GM13976 (cell line): ENCODE measurements at regions not wholly inside any gene's neighbourhood (a gene's known extent, or its start where the extent isn't known, plus 50 kb on each side); places are given as distances from the start of the nearest gene placed in this dataset.

Source experiments
- DNase-seq: peaks from one replicate; pipeline ENCODE4 v3.0.0; 2012; ENCODE audit warnings: low spot score
- in situ Hi-C: fragments of 300-500 bp; cut with MboI; formaldehyde crosslinking; loops from one replicate; pipeline ENCODE4 v1.12.0; 2022; ENCODE audit warnings: low sequenced_read_pairs, mixed read lengths, inconsistent platforms; ENCODE audit not compliant: unreplicated experiment
- TF ChIP-seq, protein P1 (sequence below): IDR thresholded peaks from 2 replicates; pipeline ENCODE4 v1.5.1; 2012; ENCODE audit warnings: borderline replicate concordance, mild to moderate bottlenecking; ENCODE audit not compliant: insufficient read depth; ENCODE audit errors: extremely low read depth, missing control alignments, control extremely low read depth

DNA sequence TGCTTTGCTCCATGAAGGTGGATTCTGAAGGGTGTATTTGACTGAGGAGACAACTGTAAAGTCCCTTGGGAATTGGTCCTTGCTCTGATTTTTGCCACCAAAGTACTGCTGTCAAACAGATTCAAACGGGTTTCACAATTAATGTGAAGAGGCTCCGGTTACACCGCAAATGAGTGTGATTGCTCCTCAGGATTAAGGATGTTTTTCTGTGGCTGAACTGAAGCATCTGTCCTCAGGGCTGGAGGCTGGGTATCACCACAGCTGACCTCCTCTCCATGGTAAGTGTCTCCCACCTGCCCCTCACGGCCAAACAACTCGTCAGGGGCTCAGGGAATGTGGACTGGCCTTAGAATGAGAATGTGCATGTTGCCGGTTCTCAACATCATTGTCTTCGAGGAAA, 130.4 kb upstream of the NDUFV2 start:
- TF ChIP-seq, protein P1, sequence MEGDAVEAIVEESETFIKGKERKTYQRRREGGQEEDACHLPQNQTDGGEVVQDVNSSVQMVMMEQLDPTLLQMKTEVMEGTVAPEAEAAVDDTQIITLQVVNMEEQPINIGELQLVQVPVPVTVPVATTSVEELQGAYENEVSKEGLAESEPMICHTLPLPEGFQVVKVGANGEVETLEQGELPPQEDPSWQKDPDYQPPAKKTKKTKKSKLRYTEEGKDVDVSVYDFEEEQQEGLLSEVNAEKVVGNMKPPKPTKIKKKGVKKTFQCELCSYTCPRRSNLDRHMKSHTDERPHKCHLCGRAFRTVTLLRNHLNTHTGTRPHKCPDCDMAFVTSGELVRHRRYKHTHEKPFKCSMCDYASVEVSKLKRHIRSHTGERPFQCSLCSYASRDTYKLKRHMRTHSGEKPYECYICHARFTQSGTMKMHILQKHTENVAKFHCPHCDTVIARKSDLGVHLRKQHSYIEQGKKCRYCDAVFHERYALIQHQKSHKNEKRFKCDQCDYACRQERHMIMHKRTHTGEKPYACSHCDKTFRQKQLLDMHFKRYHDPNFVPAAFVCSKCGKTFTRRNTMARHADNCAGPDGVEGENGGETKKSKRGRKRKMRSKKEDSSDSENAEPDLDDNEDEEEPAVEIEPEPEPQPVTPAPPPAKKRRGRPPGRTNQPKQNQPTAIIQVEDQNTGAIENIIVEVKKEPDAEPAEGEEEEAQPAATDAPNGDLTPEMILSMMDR = no peak
- in situ Hi-C loops = no loop called here
- no peak for DNase-seq

DNA sequence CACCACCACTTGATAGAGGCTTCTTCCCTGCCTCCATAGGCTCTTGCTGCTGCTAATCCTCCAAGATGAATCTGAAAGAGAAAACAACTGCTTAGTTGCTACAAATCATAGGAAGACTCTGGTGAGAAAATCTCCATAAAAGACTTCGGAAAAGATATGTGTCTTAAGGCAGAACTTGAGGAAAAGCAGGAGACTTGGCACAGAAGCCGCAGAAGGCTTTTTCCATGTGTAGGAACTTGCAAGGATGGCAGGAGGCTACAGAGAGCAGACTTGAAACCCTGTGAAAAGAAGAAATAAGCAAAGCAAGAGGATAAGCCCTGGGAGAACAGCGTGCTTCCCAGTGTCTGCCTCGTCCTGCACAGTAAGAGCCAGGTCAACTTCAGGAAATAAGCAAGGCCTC, 128.2 kb upstream of the NDUFV2 start:
- TF ChIP-seq, protein P1 = no peak
- no peak for DNase-seq
- in situ Hi-C loops = no loop called here

DNA sequence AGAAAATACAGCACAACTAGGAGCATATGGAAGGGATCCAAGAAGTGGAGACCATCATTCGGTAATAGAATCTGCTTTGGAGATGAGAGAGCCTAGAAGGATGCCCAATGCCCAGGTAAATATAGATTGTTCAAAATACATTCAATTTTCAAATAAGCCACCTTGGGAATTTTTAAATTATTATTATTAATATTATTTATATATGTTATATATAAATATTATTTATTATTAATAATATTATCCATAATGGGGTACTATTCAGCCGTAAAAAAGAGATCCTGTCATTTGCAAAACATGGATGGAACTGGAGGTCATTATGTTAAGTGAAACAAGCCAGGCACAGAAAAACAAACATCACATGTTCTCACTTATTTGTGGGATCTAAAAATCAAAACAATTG, 127.8 kb upstream of the NDUFV2 start:
- in situ Hi-C loops = no loop called here
- TF ChIP-seq, protein P1 = no peak
- DNase-seq = no peak

DNA sequence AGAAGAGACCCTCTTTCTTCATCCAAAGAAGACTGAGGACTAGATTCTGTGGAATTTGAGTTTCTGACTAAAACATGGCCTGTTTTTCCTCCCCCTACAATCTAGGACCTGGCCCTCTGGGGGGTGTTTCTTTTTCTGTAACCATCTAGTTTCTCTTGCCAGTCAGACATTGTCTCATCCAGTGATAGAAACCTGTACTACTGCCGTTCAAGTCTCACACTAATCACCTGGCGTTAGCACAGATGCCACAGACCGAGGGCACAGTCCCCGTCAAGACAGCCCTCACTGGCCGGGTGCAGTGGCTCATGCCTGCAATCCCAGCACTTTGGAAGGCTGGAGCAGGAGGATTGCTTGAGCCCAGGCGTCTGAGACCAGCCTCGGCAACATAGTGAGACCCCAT, 126.9 kb upstream of the NDUFV2 start:
- in situ Hi-C loops = no loop called here
- TF ChIP-seq, protein P1 = no peak
- no peak for DNase-seq

DNA sequence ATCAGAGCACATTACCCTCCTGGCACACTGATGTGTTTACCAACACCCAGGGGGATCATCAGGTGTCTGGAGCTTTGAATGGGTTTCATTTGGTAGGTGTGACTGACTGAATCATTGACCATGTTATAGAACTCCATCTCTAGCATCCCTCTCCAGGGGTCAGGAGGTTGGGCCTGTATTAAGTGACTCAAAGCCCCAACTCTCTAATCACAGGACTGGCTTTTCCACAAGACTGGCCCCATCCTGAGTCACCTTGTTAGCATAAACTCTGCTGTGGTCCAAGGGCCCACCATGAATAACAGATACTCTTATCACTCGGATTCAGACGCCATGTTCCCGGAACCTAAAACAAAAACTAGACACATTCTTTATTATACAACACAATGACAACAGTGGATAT, 125.9 kb upstream of the NDUFV2 start:
- in situ Hi-C loops = no loop called here
- TF ChIP-seq, protein P1 = no peak
- DNase-seq = no peak

DNA sequence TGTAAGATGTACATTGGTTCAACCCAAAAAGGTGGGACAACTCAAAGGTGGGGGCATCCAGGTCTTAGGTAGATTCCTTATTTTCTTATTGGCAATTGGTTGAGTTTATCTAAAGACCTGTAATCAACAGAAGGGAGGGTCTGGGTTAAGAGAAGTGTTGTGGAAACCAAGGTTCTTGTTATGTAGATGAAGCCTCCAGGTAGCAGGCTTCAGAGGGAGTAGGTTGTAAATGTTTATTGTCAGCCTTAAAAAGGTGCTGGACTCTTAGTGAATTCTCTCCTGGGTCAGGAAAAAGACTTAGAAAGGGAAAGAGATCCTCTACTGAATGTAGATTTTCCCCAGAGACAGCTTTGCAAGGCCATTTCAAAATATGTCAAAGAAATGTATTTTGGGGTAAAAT, 125.3 kb upstream of the NDUFV2 start:
- no peak for DNase-seq
- in situ Hi-C loops = no loop called here
- TF ChIP-seq, protein P1 = no peak

DNA sequence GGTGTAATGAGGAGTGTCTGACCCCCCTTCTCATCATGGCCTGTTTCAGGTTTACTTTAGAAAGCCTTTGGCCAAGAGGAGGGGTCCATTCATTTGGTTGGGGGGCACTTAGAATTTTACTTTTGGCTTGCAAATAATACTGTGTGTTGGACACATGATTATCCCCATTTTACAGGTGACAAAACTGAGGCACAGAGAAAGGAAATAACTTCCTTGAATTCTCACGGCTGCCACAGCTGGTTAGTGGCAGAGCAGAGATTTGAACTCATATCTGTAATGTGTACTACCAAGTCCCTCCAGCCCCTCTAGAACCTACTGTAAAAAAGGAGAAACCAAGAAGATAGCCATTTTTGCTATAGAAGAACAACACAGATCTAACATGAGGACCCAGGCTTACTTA, 124.8 kb upstream of the NDUFV2 start:
- TF ChIP-seq, protein P1 = no peak
- in situ Hi-C loops = no loop called here

More for the DNA sequence above, 124.8 kb upstream of the NDUFV2 start:
- no peak for DNase-seq
